Chondrocyte (in vitro differentiated cells): ENCODE measurements at regions not wholly inside any gene's neighbourhood (a gene's known extent, or its start where the extent isn't known, plus 50 kb on each side); places are given as distances from the start of the nearest gene placed in this dataset.

Source experiments
- DNase-seq: peaks from one replicate; pipeline ENCODE4 v3.0.0; 2021; ENCODE audit warnings: mixed read lengths, low spot score
- H3K27ac Mint-ChIP-seq: one replicate; pipeline ENCODE4 v1.8.0; 2021; ENCODE audit warnings: mild to moderate bottlenecking, moderate library complexity, mixed read lengths; ENCODE audit not compliant: unreplicated experiment
- H3K27me3 Mint-ChIP-seq: 2 replicates; pipeline ENCODE4 v1.8.0; 2021; ENCODE audit warnings: low read depth, mixed read lengths
- H3K36me3 Mint-ChIP-seq: 2 replicates; pipeline ENCODE4 v1.8.0; 2021; ENCODE audit warnings: low read depth, mixed read lengths
- H3K4me1 Mint-ChIP-seq: 2 replicates; pipeline ENCODE4 v1.8.0; 2021; ENCODE audit warnings: low read depth, mild to moderate bottlenecking, mixed read lengths
- H3K4me3 Mint-ChIP-seq: one replicate; pipeline ENCODE4 v1.8.0; 2021; ENCODE audit warnings: mild to moderate bottlenecking, moderate library complexity, mixed read lengths; ENCODE audit not compliant: unreplicated experiment
- H3K9me3 Mint-ChIP-seq: 2 replicates; pipeline ENCODE4 v1.8.0; 2021; ENCODE audit warnings: low read depth, mixed read lengths
- TF ChIP-seq, protein P1 (sequence below): fragments of 200-600 bp; sonication (generic); IDR thresholded peaks from 2 replicates; pipeline ENCODE4 v1.5.0; 2021; ENCODE audit warnings: antibody characterized with exemption, mild to moderate bottlenecking, moderate library complexity

- Mint-ChIP-seq H3K27ac (no peak overlapping the region), H3K4me3 (no peak overlapping the region), H3K9me3 (peaks cover 3% of the 10 kb centered on the region)
Measured at GRCh38 chr1:50275566-50275965, 147.7 kb downstream of the DMRTA2 start.

GRCh38 chr1:50272912-50273311 lies 150.3 kb downstream of the DMRTA2 start:
- H3K36me3 Mint-ChIP-seq = no peaks in the 10 kb centered on the region
- H3K4me1 Mint-ChIP-seq = no peaks in the 10 kb centered on the region
- H3K9me3 Mint-ChIP-seq = no peaks in the 10 kb centered on the region
- no peak for DNase-seq
- TF ChIP-seq, protein P1, sequence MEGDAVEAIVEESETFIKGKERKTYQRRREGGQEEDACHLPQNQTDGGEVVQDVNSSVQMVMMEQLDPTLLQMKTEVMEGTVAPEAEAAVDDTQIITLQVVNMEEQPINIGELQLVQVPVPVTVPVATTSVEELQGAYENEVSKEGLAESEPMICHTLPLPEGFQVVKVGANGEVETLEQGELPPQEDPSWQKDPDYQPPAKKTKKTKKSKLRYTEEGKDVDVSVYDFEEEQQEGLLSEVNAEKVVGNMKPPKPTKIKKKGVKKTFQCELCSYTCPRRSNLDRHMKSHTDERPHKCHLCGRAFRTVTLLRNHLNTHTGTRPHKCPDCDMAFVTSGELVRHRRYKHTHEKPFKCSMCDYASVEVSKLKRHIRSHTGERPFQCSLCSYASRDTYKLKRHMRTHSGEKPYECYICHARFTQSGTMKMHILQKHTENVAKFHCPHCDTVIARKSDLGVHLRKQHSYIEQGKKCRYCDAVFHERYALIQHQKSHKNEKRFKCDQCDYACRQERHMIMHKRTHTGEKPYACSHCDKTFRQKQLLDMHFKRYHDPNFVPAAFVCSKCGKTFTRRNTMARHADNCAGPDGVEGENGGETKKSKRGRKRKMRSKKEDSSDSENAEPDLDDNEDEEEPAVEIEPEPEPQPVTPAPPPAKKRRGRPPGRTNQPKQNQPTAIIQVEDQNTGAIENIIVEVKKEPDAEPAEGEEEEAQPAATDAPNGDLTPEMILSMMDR = no peak
- no peak overlapping the region for H3K4me3 Mint-ChIP-seq
- no peak overlapping the region for H3K27ac Mint-ChIP-seq
- peaks cover 10% of the 10 kb centered on the region for H3K27me3 Mint-ChIP-seq

More at GRCh38 chr1:50275566-50275965, 147.7 kb downstream of the DMRTA2 start:
- TF ChIP-seq, protein P1 = no peak
- Mint-ChIP-seq H3K27me3 (peaks cover 10% of the 10 kb centered on the region), H3K4me1 (no peaks in the 10 kb centered on the region), H3K36me3 (no peaks in the 10 kb centered on the region)
- DNase-seq = no peak

GRCh38 chr1:50271968-50272578 lies 151.2 kb downstream of the DMRTA2 start:
- TF ChIP-seq, protein P1 = peak; percentile 62
- Mint-ChIP-seq H3K36me3 (no peaks in the 10 kb centered on the region), H3K9me3 (no peaks in the 10 kb centered on the region), H3K4me3 (no peak overlapping the region), H3K27ac (no peak overlapping the region), H3K4me1 (no peaks in the 10 kb centered on the region), H3K27me3 (peaks cover 10% of the 10 kb centered on the region)
- DNase-seq = no peak

DNA sequence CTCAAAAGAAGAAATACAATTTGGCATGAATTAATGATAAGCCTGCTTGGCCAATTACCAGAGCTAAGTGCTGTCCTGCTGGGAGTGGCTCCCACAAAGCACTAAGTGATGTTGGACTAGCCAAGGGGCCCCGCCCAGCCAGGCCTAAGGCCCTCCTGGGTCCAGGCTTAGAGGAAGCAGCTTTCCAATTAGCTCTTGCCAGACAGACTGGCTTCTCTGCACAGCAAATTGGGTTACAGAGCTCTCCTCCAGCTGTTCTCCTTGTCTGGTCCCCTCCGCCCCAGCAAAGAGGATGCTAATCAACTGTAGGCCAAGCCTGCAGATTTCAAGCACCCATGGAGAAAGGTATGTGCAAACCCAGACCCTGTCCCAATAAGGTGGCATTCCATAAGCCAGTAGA lies 151.9 kb downstream of the DMRTA2 start:
- no peak for DNase-seq
- TF ChIP-seq, protein P1 = no peak
- Mint-ChIP-seq H3K9me3 (no peaks in the 10 kb centered on the region), H3K36me3 (no peaks in the 10 kb centered on the region), H3K4me3 (no peak overlapping the region), H3K4me1 (no peaks in the 10 kb centered on the region), H3K27ac (no peak overlapping the region), H3K27me3 (peaks cover 10% of the 10 kb centered on the region)

- TF ChIP-seq, protein P1 = no peak
- Mint-ChIP-seq H3K4me1 (no peaks in the 10 kb centered on the region), H3K27me3 (peaks cover 10% of the 10 kb centered on the region), H3K36me3 (no peaks in the 10 kb centered on the region), H3K27ac (no peak overlapping the region), H3K9me3 (no peaks in the 10 kb centered on the region), H3K4me3 (no peak overlapping the region)
- DNase-seq = no peak
Measured at GRCh38 chr1:50270926-50271325, 152.3 kb downstream of the DMRTA2 start.
